Natural killer cell (primary cell): ENCODE measurements at regions not wholly inside any gene's neighbourhood (a gene's known extent, or its start where the extent isn't known, plus 50 kb on each side); places are given as distances from the start of the nearest gene placed in this dataset.

Experiments used
- ATAC-seq, 3 donors: fragments of 150-1000 bp in 2 of 3; fragments of 200-7000 bp in 1 of 3; cut with Tn5 transposase; 1 replicate in 1 of 3; 2 replicates in 2 of 3; pipeline ENCODE4 v1.10.0; 2021; ENCODE audit warnings: mild to moderate bottlenecking in 2 of 3, moderate library complexity in 2 of 3
- DNase-seq, 2 donors: peaks; one replicate each; pipeline versions ENCODE4 v3.0.0 to v3.0.0-alpha.2; 2013 to 2021; ENCODE audit warnings: mixed read lengths in 1 of 2
- H3K27ac ChIP-seq: one replicate; pipeline ENCODE4 v1.5.1; 2013; ENCODE audit warnings: mild to moderate bottlenecking, low read length
- H3K27me3 ChIP-seq: one replicate; pipeline ENCODE4 v1.6.1; 2013; ENCODE audit warnings: low read length; ENCODE audit not compliant: control insufficient read depth, insufficient read depth
- H3K36me3 ChIP-seq: one replicate; pipeline ENCODE4 v1.6.1; 2013; ENCODE audit warnings: low read length; ENCODE audit not compliant: control insufficient read depth, insufficient read depth
- H3K4me1 ChIP-seq: one replicate; pipeline ENCODE4 v1.6.1; 2013; ENCODE audit warnings: low read length; ENCODE audit not compliant: control insufficient read depth, insufficient read depth
- H3K4me3 ChIP-seq: one replicate; pipeline ENCODE4 v1.5.1; 2013; ENCODE audit warnings: low read length
- H3K9me3 ChIP-seq: one replicate; pipeline ENCODE4 v1.6.1; 2013; ENCODE audit warnings: low read length; ENCODE audit not compliant: control insufficient read depth, insufficient read depth
- H3K27ac Mint-ChIP-seq, 2 donors: one replicate each; pipeline ENCODE4 v1.8.0; 2022; ENCODE audit warnings: mild to moderate bottlenecking in 2 of 2, mixed read lengths in 2 of 2, moderate library complexity in 1 of 2
- H3K27me3 Mint-ChIP-seq, 2 donors: one replicate each; pipeline ENCODE4 v1.8.0; 2022; ENCODE audit warnings: low read depth in 2 of 2, mixed read lengths in 2 of 2
- H3K36me3 Mint-ChIP-seq: one replicate; pipeline ENCODE4 v1.8.0; 2022; ENCODE audit warnings: mixed read lengths
- H3K4me1 Mint-ChIP-seq, 2 donors: one replicate each; pipeline ENCODE4 v1.8.0; 2022; ENCODE audit warnings: mixed read lengths in 2 of 2
- H3K4me3 Mint-ChIP-seq: one replicate; pipeline ENCODE4 v1.8.0; 2022; ENCODE audit warnings: mild to moderate bottlenecking, moderate library complexity, mixed read lengths
- H3K9me3 Mint-ChIP-seq, 2 donors: one replicate each; pipeline ENCODE4 v1.8.0; 2022; ENCODE audit warnings: mixed read lengths in 2 of 2
- CTCF ChIP-seq: fragments of 200-600 bp; IDR thresholded peaks from one replicate; pipeline ENCODE4 v1.8.0; 2022; ENCODE audit warnings: antibody characterized with exemption
- WGBS: methylation state at CpG from one replicate; pipeline ENCODE4 v1.1.7; 2013; ENCODE audit warnings: missing lambda C conversion rate; ENCODE audit not compliant: insufficient coverage; 5-methylcytosine and 5-hydroxymethylcytosine counted together
- intact Hi-C: fragments of 100-400 bp; cut with micrococcal nuclease; formaldehyde crosslinking; loops from one replicate; pipeline ENCODE4 v1.14.2; 2022

- Mint-ChIP-seq H3K27me3 (no peaks in the 10 kb centered on the region), H3K4me1 (no peaks in the 10 kb centered on the region), H3K4me3 (no peak overlapping the region), H3K9me3 (peaks cover 0 to 5% of the 10 kb centered on the region in 2 donors), H3K27ac (no peak overlapping the region), H3K36me3 (no peaks in the 10 kb centered on the region)
- H3K36me3 ChIP-seq = no peaks in the 10 kb centered on the region
- H3K4me1 ChIP-seq = no peaks in the 10 kb centered on the region
- H3K27me3 ChIP-seq = no peaks in the 10 kb centered on the region
- ATAC-seq = no peak
- H3K4me3 ChIP-seq = no peak overlapping the region
- H3K9me3 ChIP-seq = no peaks in the 10 kb centered on the region
- no peak overlapping the region for H3K27ac ChIP-seq
- intact Hi-C loops = no loop called here
- TF ChIP-seq CTCF = no peak
- DNase-seq = no peak
- 80% methylated on average over 3 of the region's 3 CpGs for WGBS
These were observed 1051.8 kb upstream of the AMELY start for GRCh38 chrY:7963393-7963792.

DNA sequence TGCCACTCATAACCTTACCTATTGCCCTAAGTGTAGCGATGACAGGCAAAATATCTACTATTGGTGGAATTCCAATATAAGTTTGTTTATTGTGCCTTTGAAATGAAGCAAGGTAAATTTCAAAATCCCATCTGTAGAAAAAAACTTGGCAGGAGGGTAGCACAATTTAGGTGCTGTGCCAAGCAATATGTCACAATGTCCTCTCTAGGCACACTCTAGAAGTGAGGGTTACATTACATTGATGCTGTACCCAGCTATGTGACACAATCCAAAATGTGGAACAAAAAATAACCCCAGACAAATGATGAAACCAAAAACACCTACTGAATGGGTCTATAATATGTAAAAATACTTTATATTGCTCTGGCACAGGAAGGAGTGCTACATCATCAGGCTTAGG lies 1050.8 kb upstream of the AMELY start:
- Mint-ChIP-seq H3K4me3 (no peak overlapping the region), H3K27me3 (no peaks in the 10 kb centered on the region), H3K27ac (no peak overlapping the region), H3K9me3 (peaks cover 0 to 5% of the 10 kb centered on the region in 2 donors), H3K36me3 (no peaks in the 10 kb centered on the region), H3K4me1 (no peaks in the 10 kb centered on the region)
- H3K4me1 ChIP-seq = no peaks in the 10 kb centered on the region
- intact Hi-C loops = no loop called here
- no peak for TF ChIP-seq CTCF
- H3K4me3 ChIP-seq = no peak overlapping the region
- no peaks in the 10 kb centered on the region for H3K27me3 ChIP-seq
- ATAC-seq = no peak
- no CpG with 5 or more reads among the region's 1 CpG for WGBS
- no peaks in the 10 kb centered on the region for H3K36me3 ChIP-seq
- H3K27ac ChIP-seq = no peak overlapping the region
- no peaks in the 10 kb centered on the region for H3K9me3 ChIP-seq
- DNase-seq = no peak

DNA sequence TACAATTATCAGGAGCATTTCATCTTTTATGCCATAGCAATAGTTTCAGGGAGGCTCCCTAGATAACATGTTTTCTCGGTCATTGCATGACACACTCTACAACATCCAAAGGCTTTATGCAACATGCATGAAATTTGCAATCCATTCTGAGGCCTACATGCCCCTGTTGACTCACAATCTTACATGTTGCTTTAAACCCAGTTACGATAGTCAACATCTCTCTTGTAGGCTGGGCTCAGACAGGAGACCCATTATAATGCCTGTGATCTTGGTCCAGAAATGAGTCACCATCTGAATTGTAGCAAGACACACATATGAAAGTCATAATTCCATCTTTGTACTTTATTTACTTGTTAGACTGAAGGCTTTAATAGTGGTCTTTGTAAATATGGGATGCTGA lies 1050.3 kb upstream of the AMELY start:
- no peaks in the 10 kb centered on the region for H3K36me3 Mint-ChIP-seq
- Histone ChIP-seq H3K4me3 (no peak overlapping the region), H3K27me3 (no peaks in the 10 kb centered on the region), H3K27ac (no peak overlapping the region), H3K36me3 (no peaks in the 10 kb centered on the region), H3K9me3 (no peaks in the 10 kb centered on the region), H3K4me1 (no peaks in the 10 kb centered on the region)
- H3K4me3 Mint-ChIP-seq = no peak overlapping the region
- no peaks in the 10 kb centered on the region for H3K4me1 Mint-ChIP-seq
- DNase-seq (no peak), ATAC-seq (no peak)
- intact Hi-C loops = no loop called here
- H3K27ac Mint-ChIP-seq = no peak overlapping the region
- no peaks in the 10 kb centered on the region for H3K27me3 Mint-ChIP-seq
- peaks cover 0 to 5% of the 10 kb centered on the region in 2 donors for H3K9me3 Mint-ChIP-seq
- 92% methylated on average over 2 of the region's 2 CpGs for WGBS
- TF ChIP-seq CTCF = no peak

DNA sequence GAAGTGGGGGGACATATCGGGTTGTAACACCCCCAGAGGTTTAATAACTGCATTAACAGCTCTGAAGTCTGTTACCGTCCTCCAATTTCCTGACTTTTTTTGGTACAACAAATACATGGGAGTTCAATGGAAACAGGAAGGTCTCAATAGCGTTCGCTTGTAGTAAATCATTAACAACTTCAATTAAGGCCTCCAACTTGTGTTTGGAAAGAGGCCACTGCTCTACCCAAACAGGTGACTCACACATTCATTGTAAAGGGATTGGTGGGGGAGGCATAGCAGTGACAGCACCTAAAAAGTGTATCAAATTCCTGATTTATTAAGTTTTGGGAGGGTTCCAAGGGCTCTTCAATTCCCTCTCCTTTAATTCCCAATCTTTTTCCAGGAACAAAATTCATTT lies 1046.2 kb upstream of the AMELY start:
- H3K4me3 ChIP-seq = no peak overlapping the region
- Mint-ChIP-seq H3K27ac (no peak overlapping the region), H3K36me3 (no peaks in the 10 kb centered on the region), H3K4me1 (no peaks in the 10 kb centered on the region), H3K27me3 (no peaks in the 10 kb centered on the region), H3K4me3 (no peak overlapping the region), H3K9me3 (peaks cover 0 to 5% of the 10 kb centered on the region in 2 donors)
- intact Hi-C loops = no loop called here
- no peaks in the 10 kb centered on the region for H3K27me3 ChIP-seq
- H3K4me1 ChIP-seq = no peaks in the 10 kb centered on the region
- no peaks in the 10 kb centered on the region for H3K9me3 ChIP-seq
- ATAC-seq = no peak
- H3K27ac ChIP-seq = no peak overlapping the region
- 83% methylated on average over 2 of the region's 4 CpGs for WGBS
- DNase-seq = no peak
- no peaks in the 10 kb centered on the region for H3K36me3 ChIP-seq
- no peak for TF ChIP-seq CTCF
